Glutamatergic neuron (in vitro differentiated cells): ENCODE measurements at regions not wholly inside any gene's neighbourhood (a gene's known extent, or its start where the extent isn't known, plus 50 kb on each side); places are given as distances from the start of the nearest gene placed in this dataset.
"Not testable (repeated sequence)": the region's sequence is repeated elsewhere in the genome, so short reads cannot be mapped to it uniquely, and the experiment has no call there.

Experiments
- DNase-seq: peaks from one replicate; pipeline ENCODE4 v3.0.0; 2022
- H3K27ac Mint-ChIP-seq: one replicate; pipeline ENCODE4 v1.8.0; 2020; ENCODE audit warnings: mild to moderate bottlenecking, mixed read lengths, inconsistent platforms; ENCODE audit not compliant: unreplicated experiment
- H3K27me3 Mint-ChIP-seq: one replicate; pipeline ENCODE4 v1.8.0; 2020; ENCODE audit warnings: mild to moderate bottlenecking, moderate library complexity, mixed read lengths, inconsistent platforms; ENCODE audit not compliant: unreplicated experiment
- H3K36me3 Mint-ChIP-seq: one replicate; pipeline ENCODE4 v1.8.0; 2020; ENCODE audit warnings: mild to moderate bottlenecking, mixed read lengths, inconsistent platforms; ENCODE audit not compliant: unreplicated experiment
- H3K4me1 Mint-ChIP-seq: one replicate; pipeline ENCODE4 v1.8.0; 2020; ENCODE audit warnings: mild to moderate bottlenecking, low read depth, mixed read lengths, inconsistent platforms; ENCODE audit not compliant: unreplicated experiment
- H3K4me3 Mint-ChIP-seq: one replicate; pipeline ENCODE4 v1.8.0; 2020; ENCODE audit warnings: mild to moderate bottlenecking, mixed read lengths, inconsistent platforms; ENCODE audit not compliant: unreplicated experiment
- H3K9me3 Mint-ChIP-seq: one replicate; pipeline ENCODE4 v1.8.0; 2020; ENCODE audit warnings: mild to moderate bottlenecking, moderate library complexity, mixed read lengths, inconsistent platforms; ENCODE audit not compliant: unreplicated experiment
- CTCF ChIP-seq: fragments of 200-600 bp; sonication (generic); IDR thresholded peaks from one replicate; pipeline ENCODE4 v1.5.0; 2021; ENCODE audit not compliant: partially characterized antibody, unreplicated experiment

- TF ChIP-seq CTCF: no peak
- H3K9me3 Mint-ChIP-seq: peaks cover 4% of the 10 kb centered on the region
- H3K27me3 Mint-ChIP-seq: no peaks in the 10 kb centered on the region
- H3K4me3 Mint-ChIP-seq: no peak overlapping the region
- no peak for DNase-seq
- no peaks in the 10 kb centered on the region for H3K36me3 Mint-ChIP-seq
- no peak overlapping the region for H3K27ac Mint-ChIP-seq
- no peaks in the 10 kb centered on the region for H3K4me1 Mint-ChIP-seq
Measured at GRCh38 chrX:107389726-107390125, 59.7 kb upstream of the FRMPD3 start.

DNA sequence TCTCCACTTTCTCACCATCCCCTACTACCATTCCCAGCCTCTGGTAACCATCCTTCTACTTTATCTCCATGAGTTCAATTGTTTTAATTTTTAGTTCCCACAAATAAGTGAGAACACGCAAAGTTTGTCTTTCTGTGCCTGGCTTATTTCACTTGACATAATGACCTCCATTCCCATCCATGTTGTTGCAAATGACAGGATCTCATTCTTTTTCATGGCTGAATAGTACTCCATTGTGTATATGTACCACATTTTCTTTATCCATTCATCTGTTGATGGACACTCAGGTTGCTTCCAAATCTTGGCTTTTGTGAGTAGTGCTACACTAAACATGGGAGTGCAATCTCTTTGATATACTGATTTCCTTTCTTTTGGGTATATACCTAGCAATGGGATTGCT, 55.8 kb upstream of the FRMPD3 start:
- H3K27ac Mint-ChIP-seq, DNase-seq: not testable (repeated sequence)

GRCh38 chrX:107396235-107396634, 53.2 kb upstream of the FRMPD3 start:
- no peaks in the 10 kb centered on the region for H3K36me3 Mint-ChIP-seq
- no peak for DNase-seq
- TF ChIP-seq CTCF: no peak
- H3K4me3 Mint-ChIP-seq: no peak overlapping the region
- H3K9me3 Mint-ChIP-seq: peaks cover 2% of the 10 kb centered on the region
- H3K27me3 Mint-ChIP-seq: peaks cover 1% of the 10 kb centered on the region
- no peak overlapping the region for H3K27ac Mint-ChIP-seq
- H3K4me1 Mint-ChIP-seq: no peaks in the 10 kb centered on the region

More for the DNA sequence above, 55.8 kb upstream of the FRMPD3 start:
- H3K36me3 Mint-ChIP-seq, H3K4me1 Mint-ChIP-seq, H3K27me3 Mint-ChIP-seq, H3K4me3 Mint-ChIP-seq, H3K9me3 Mint-ChIP-seq: not testable (repeated sequence)

GRCh38 chrX:107396783-107397182, 52.7 kb upstream of the FRMPD3 start:
- Mint-ChIP-seq H3K36me3 (no peaks in the 10 kb centered on the region), H3K4me1 (no peaks in the 10 kb centered on the region), H3K4me3 (no peak overlapping the region), H3K9me3 (peaks cover 2% of the 10 kb centered on the region), H3K27ac (no peak overlapping the region), H3K27me3 (peaks cover 1% of the 10 kb centered on the region)
- TF ChIP-seq CTCF: no peak
- no peak for DNase-seq

DNA sequence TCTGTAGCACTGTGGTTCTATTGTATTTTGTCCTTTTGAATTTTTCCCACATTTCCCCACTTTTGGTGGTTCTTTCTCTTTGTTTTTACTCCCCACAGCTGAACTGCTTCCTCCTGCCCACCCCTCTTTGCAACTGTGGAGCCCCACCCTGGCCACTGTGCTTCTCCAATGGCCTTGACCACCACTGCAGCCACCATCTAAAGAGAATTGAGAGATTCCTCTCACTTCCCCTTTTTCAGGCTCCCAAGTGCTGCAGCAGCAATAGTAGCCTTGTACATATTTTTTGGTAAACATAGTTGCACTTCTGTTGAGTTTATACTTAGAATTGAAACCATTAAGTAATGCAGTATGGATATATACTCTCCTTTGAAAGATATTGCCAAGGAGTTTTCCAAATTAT, 51.3 kb upstream of the FRMPD3 start:
- Mint-ChIP-seq H3K27ac (no peak overlapping the region), H3K9me3 (peaks cover 2% of the 10 kb centered on the region), H3K27me3 (peaks cover 1% of the 10 kb centered on the region), H3K4me1 (no peaks in the 10 kb centered on the region), H3K36me3 (no peaks in the 10 kb centered on the region), H3K4me3 (no peak overlapping the region)
- no peak for DNase-seq
- no peak for TF ChIP-seq CTCF
